SK-N-SH treated with all-trans-retinoic acid at 6 μM for 48 hours (cell line): ENCODE measurements at regions not wholly inside any gene's neighbourhood (a gene's known extent, or its start where the extent isn't known, plus 50 kb on each side); places are given as distances from the start of the nearest gene placed in this dataset.

ENCODE experiments used
- ATAC-seq: fragments of 200-7000 bp; cut with Tn5 transposase; 3 replicates; pipeline ENCODE4 v1.9.1; 2020; ENCODE audit warnings: mild to moderate bottlenecking, moderate library complexity
- ARNTL ChIP-seq: fragments of 450-650 bp; formaldehyde crosslinking; IDR thresholded peaks from 2 replicates; pipeline ENCODE4 v1.5.0; 2020; ENCODE audit warnings: low read depth, mild to moderate bottlenecking, moderate library complexity, borderline replicate concordance
- BACH2 ChIP-seq: fragments of 250-450 bp; sonication (Bioruptor Pico); IDR thresholded peaks from 2 replicates; pipeline ENCODE4 v1.9.0; 2021; ENCODE audit warnings: mild to moderate bottlenecking, borderline replicate concordance
- CSDC2 ChIP-seq: fragments of 250-450 bp; sonication (Bioruptor Pico); IDR thresholded peaks from 2 replicates; pipeline ENCODE4 v1.5.0; 2020; ENCODE audit warnings: mild to moderate bottlenecking, moderate library complexity
- CSRNP3 ChIP-seq: fragments of 250-450 bp; sonication (Bioruptor Pico); IDR thresholded peaks from 2 replicates; pipeline ENCODE4 v1.5.1; 2021; ENCODE audit warnings: mild to moderate bottlenecking, moderate library complexity
- ESRRG ChIP-seq: fragments of 250-450 bp; sonication (Bioruptor Pico); IDR thresholded peaks from 2 replicates; pipeline ENCODE4 v1.6.1; 2021; ENCODE audit warnings: mild to moderate bottlenecking
- GLIS3 ChIP-seq: fragments of 250-450 bp; sonication (Bioruptor Pico); IDR thresholded peaks from 2 replicates; pipeline ENCODE4 v1.5.0; 2020; ENCODE audit warnings: mild to moderate bottlenecking, moderate library complexity
- ISL1 ChIP-seq: fragments of 250-450 bp; sonication (Bioruptor Pico); IDR thresholded peaks from 2 replicates; pipeline ENCODE4 v2.1.2; 2022; ENCODE audit warnings: mild to moderate bottlenecking, moderate library complexity
- OSR1 ChIP-seq: fragments of 250-450 bp; sonication (Bioruptor Pico); IDR thresholded peaks from 2 replicates; pipeline ENCODE4 v1.8.0; 2022; ENCODE audit warnings: moderate library complexity, mild to moderate bottlenecking, inconsistent platforms
- PATZ1 ChIP-seq: fragments of 250-450 bp; sonication (Bioruptor Pico); IDR thresholded peaks from 2 replicates; pipeline ENCODE4 v1.8.0; 2020; ENCODE audit warnings: mild to moderate bottlenecking, moderate library complexity, borderline replicate concordance
- POU6F1 ChIP-seq: fragments of 250-450 bp; sonication (Bioruptor Pico); IDR thresholded peaks from 2 replicates; pipeline ENCODE4 v1.8.0; 2021; ENCODE audit warnings: low read depth, mild to moderate bottlenecking, moderate library complexity, borderline replicate concordance
- PPARA ChIP-seq: fragments of 250-450 bp; sonication (Bioruptor Pico); IDR thresholded peaks from 2 replicates; pipeline ENCODE4 v1.5.0; 2020; ENCODE audit warnings: mild to moderate bottlenecking, borderline replicate concordance
- RARB ChIP-seq: fragments of 250-450 bp; sonication (Bioruptor Pico); IDR thresholded peaks from 2 replicates; pipeline ENCODE4 v1.8.0; 2021; ENCODE audit warnings: mild to moderate bottlenecking, moderate library complexity
- SNAI2 ChIP-seq: fragments of 250-450 bp; sonication (Bioruptor Pico); IDR thresholded peaks from 2 replicates; pipeline ENCODE4 v1.5.0; 2020; ENCODE audit warnings: mild to moderate bottlenecking, moderate library complexity
- TCF4 ChIP-seq: fragments of 250-450 bp; sonication (Bioruptor Pico); IDR thresholded peaks from 2 replicates; pipeline ENCODE4 v1.8.0; 2021; ENCODE audit warnings: mild to moderate bottlenecking, moderate library complexity, borderline replicate concordance
- TOX ChIP-seq: fragments of 250-450 bp; sonication (Bioruptor Pico); IDR thresholded peaks from 2 replicates; pipeline ENCODE4 v1.8.0; 2021; ENCODE audit warnings: mild to moderate bottlenecking, moderate library complexity, borderline replicate concordance
- TSHZ2 ChIP-seq: fragments of 250-450 bp; sonication (Bioruptor Pico); IDR thresholded peaks from 2 replicates; pipeline ENCODE4 v1.5.0; 2020; ENCODE audit warnings: mild to moderate bottlenecking, moderate library complexity
- ZC3H10 ChIP-seq: fragments of 250-450 bp; sonication (Bioruptor Pico); IDR thresholded peaks from 2 replicates; pipeline ENCODE4 v1.5.1; 2021; ENCODE audit warnings: mild to moderate bottlenecking, moderate library complexity
- ZFP3 ChIP-seq: fragments of 250-450 bp; sonication (Bioruptor Pico); IDR thresholded peaks from 2 replicates; pipeline ENCODE4 v1.5.0; 2020; ENCODE audit warnings: mild to moderate bottlenecking, moderate library complexity
- ZFP30 ChIP-seq: fragments of 450-650 bp; formaldehyde crosslinking; IDR thresholded peaks from 2 replicates; pipeline ENCODE4 v1.5.0; 2022; ENCODE audit warnings: mild to moderate bottlenecking, moderate library complexity
- ZNF565 ChIP-seq: fragments of 450-650 bp; formaldehyde crosslinking; conservative IDR thresholded peaks from 2 replicates; pipeline ENCODE4 v1.5.0; 2020; ENCODE audit warnings: low read depth, mild to moderate bottlenecking, moderate library complexity
- ZNF70 ChIP-seq: fragments of 450-650 bp; formaldehyde crosslinking; IDR thresholded peaks from 2 replicates; pipeline ENCODE4 v1.5.0; 2020; ENCODE audit warnings: mild to moderate bottlenecking, moderate library complexity
- ZNF8 ChIP-seq: fragments of 450-650 bp; formaldehyde crosslinking; IDR thresholded peaks from 2 replicates; pipeline ENCODE4 v1.5.0; 2020; ENCODE audit warnings: mild to moderate bottlenecking, moderate library complexity

- no peak for ATAC-seq
- TF ChIP-seq BACH2 (CRISPR knock-in tag) (no peak), ZFP30 (no peak), CSDC2 (CRISPR knock-in tag) (no peak), ZNF70 (CRISPR knock-in tag) (no peak), ARNTL (no peak), ISL1 (CRISPR knock-in tag) (no peak), ZNF565 (CRISPR knock-in tag) (no peak), SNAI2 (CRISPR knock-in tag) (no peak), ZFP3 (CRISPR knock-in tag) (no peak)
These were observed 272.2 kb upstream of the TMPO start for GRCh38 chr12:98243190-98243589.

- ATAC-seq: no peak
- TF ChIP-seq ZNF70 (CRISPR knock-in tag) (no peak), TOX (no peak), ZFP3 (CRISPR knock-in tag) (no peak), POU6F1 (CRISPR knock-in tag) (no peak), CSRNP3 (CRISPR knock-in tag) (no peak), TCF4 (CRISPR knock-in tag) (no peak), ISL1 (CRISPR knock-in tag) (no peak), TSHZ2 (no peak), RARB (no peak), CSDC2 (CRISPR knock-in tag) (no peak), ZFP30 (no peak), BACH2 (CRISPR knock-in tag) (no peak)
- TF ChIP-seq, all 23 proteins: peak for 0
These were observed 271.3 kb upstream of the TMPO start for GRCh38 chr12:98244136-98244535.

- no peak for ATAC-seq
- TF ChIP-seq CSRNP3 (CRISPR knock-in tag) (no peak), POU6F1 (CRISPR knock-in tag) (no peak), ZNF565 (CRISPR knock-in tag) (no peak), PATZ1 (no peak), TOX (no peak), ARNTL (no peak), ZC3H10 (CRISPR knock-in tag) (no peak), ZFP30 (no peak), TCF4 (CRISPR knock-in tag) (no peak), ZNF8 (CRISPR knock-in tag) (no peak), BACH2 (CRISPR knock-in tag) (no peak), ZFP3 (CRISPR knock-in tag) (no peak), ESRRG (no peak), PPARA (CRISPR knock-in tag) (no peak), RARB (no peak), GLIS3 (CRISPR knock-in tag) (no peak), OSR1 (CRISPR knock-in tag) (no peak), SNAI2 (CRISPR knock-in tag) (no peak), TSHZ2 (no peak)
- TF ChIP-seq, all 23 proteins: peak for 0
These were observed 262.0 kb upstream of the TMPO start for GRCh38 chr12:98253207-98254037.
